ENCODE measurements at regions not wholly inside any gene's neighbourhood (a gene's known extent, or its start where the extent isn't known, plus 50 kb on each side); places are given as distances from the start of the nearest gene placed in this dataset.

GRCh38 chrX:145936769-145937168 lies 119.1 kb downstream of the SLITRK2 start:
- Histone ChIP-seq H3K36me3 (ENCODE audit: low read depth) (no peaks in the 10 kb centered on the region), H3K4me3 (no peak overlapping the region), H3K9me3 (no peaks in the 10 kb centered on the region), H3K4me1 (ENCODE audit: low read depth) (no peaks in the 10 kb centered on the region)
- DNase-seq (no peak), ATAC-seq (no peak)
- TF ChIP-seq CTCF (IDR thresholded peaks at IDR 0.05), result no peak
- intact Hi-C loops (cut with DNase I, micrococcal nuclease), result no loop called here

GRCh38 chrX:145949056-145949455 lies 131.4 kb downstream of the SLITRK2 start:
- Histone ChIP-seq H3K9me3 (no peaks in the 10 kb centered on the region), H3K4me3 (no peak overlapping the region), H3K4me1 (ENCODE audit: low read depth) (no peaks in the 10 kb centered on the region), H3K36me3 (ENCODE audit: low read depth) (no peaks in the 10 kb centered on the region)
- no peak for TF ChIP-seq CTCF (IDR thresholded peaks at IDR 0.05)
- ATAC-seq, result no peak
- DNase-seq, result no peak
- intact Hi-C loops (cut with DNase I, micrococcal nuclease), result no loop called here

- H3K4me3 ChIP-seq, result no peak overlapping the region
- H3K4me1 ChIP-seq (ENCODE audit: low read depth), result no peaks in the 10 kb centered on the region
- no peak for TF ChIP-seq CTCF (IDR thresholded peaks at IDR 0.05)
- no peaks in the 10 kb centered on the region for H3K9me3 ChIP-seq
- DNase-seq (no peak), ATAC-seq (no peak)
- intact Hi-C loops (cut with DNase I, micrococcal nuclease), result no loop called here
- H3K36me3 ChIP-seq (ENCODE audit: low read depth), result no peaks in the 10 kb centered on the region
Measured at GRCh38 chrX:145953628-145954027, 136.0 kb downstream of the SLITRK2 start.

GRCh38 chrX:145990051-145990450 lies 172.4 kb downstream of the SLITRK2 start:
- Histone ChIP-seq H3K9me3 (no peaks in the 10 kb centered on the region), H3K4me3 (no peak overlapping the region), H3K4me1 (ENCODE audit: low read depth) (no peaks in the 10 kb centered on the region), H3K36me3 (ENCODE audit: low read depth) (no peaks in the 10 kb centered on the region)
- no peak for ATAC-seq
- intact Hi-C loops (cut with DNase I, micrococcal nuclease), result no loop called here
- DNase-seq, result no peak
- TF ChIP-seq CTCF (IDR thresholded peaks at IDR 0.05), result no peak

- Histone ChIP-seq H3K4me3 (no peak overlapping the region), H3K36me3 (ENCODE audit: low read depth) (no peaks in the 10 kb centered on the region), H3K9me3 (no peaks in the 10 kb centered on the region), H3K4me1 (ENCODE audit: low read depth) (no peaks in the 10 kb centered on the region)
- TF ChIP-seq CTCF (IDR thresholded peaks at IDR 0.05), result no peak
- intact Hi-C loops (cut with DNase I, micrococcal nuclease), result no loop called here
- DNase-seq (no peak), ATAC-seq (no peak)
Measured at GRCh38 chrX:146006637-146007036, 189.0 kb downstream of the SLITRK2 start.

- Histone ChIP-seq H3K36me3 (ENCODE audit: low read depth) (no peaks in the 10 kb centered on the region), H3K4me3 (no peak overlapping the region), H3K4me1 (ENCODE audit: low read depth) (no peaks in the 10 kb centered on the region), H3K9me3 (no peaks in the 10 kb centered on the region)
- no peak for TF ChIP-seq CTCF (IDR thresholded peaks at IDR 0.05)
- intact Hi-C loops (cut with DNase I, micrococcal nuclease), result no loop called here
- ATAC-seq, result no peak
- no peak for DNase-seq
Measured at GRCh38 chrX:146036000-146036399, 218.4 kb downstream of the SLITRK2 start.

Measured in mucosa of descending colon (tissue), 3 donors.